H1 (cell line): ENCODE measurements at regions not wholly inside any gene's neighbourhood (a gene's known extent, or its start where the extent isn't known, plus 50 kb on each side); places are given as distances from the start of the nearest gene placed in this dataset.

Experiments used
- CHD1 ChIP-seq: IDR thresholded peaks from 2 replicates; pipeline ENCODE4 v1.6.1; 2012; ENCODE audit warnings: low read depth, low read length, improper control_type of control experiment
- FOSL1 ChIP-seq: IDR thresholded peaks from 2 replicates; pipeline ENCODE4 v1.6.1; 2011; ENCODE audit warnings: mild to moderate bottlenecking, low read depth, low read length, moderate library complexity; ENCODE audit not compliant: insufficient read depth
- GABPA ChIP-seq: IDR thresholded peaks from 2 replicates; pipeline ENCODE4 v1.6.1; 2011; ENCODE audit warnings: mild to moderate bottlenecking, low read length, moderate library complexity, borderline replicate concordance; ENCODE audit not compliant: insufficient read depth
- KDM1A ChIP-seq: fragments of 200-600, 300-600 bp; sonication (generic); IDR thresholded peaks from 2 replicates; pipeline ENCODE4 v1.7.1; 2016; ENCODE audit warnings: mild to moderate bottlenecking, low read length, borderline replicate concordance
- MAFK ChIP-seq: IDR thresholded peaks from 2 replicates; pipeline ENCODE4 v1.6.1; 2012; ENCODE audit warnings: low read depth, mild to moderate bottlenecking, improper control_type of control experiment, low read length
- NANOG ChIP-seq: IDR thresholded peaks from 2 replicates; pipeline ENCODE4 v1.6.1; 2011; ENCODE audit warnings: low read length, low read depth, mild to moderate bottlenecking, inconsistent platforms; ENCODE audit not compliant: insufficient read depth, poor library complexity, severe bottlenecking
- RAD21 ChIP-seq, 2 experiments: IDR thresholded peaks in 1 of 2; conservative IDR thresholded peaks in 1 of 2; 2 replicates each; pipeline ENCODE4 v1.6.1; 2011; ENCODE audit warnings: low read depth in 2 of 2, low read length in 2 of 2, improper control_type of control experiment in 1 of 2, inconsistent platforms in 1 of 2, mild to moderate bottlenecking in 1 of 2, moderate library complexity in 1 of 2
- RFX5 ChIP-seq: IDR thresholded peaks from 2 replicates; pipeline ENCODE4 v1.6.1; 2011; ENCODE audit warnings: low read depth, low read length, improper control_type of control experiment, borderline replicate concordance
- SIN3A ChIP-seq, 2 experiments: IDR thresholded peaks in 1 of 2; conservative IDR thresholded peaks in 1 of 2; 2 replicates each; pipeline ENCODE4 v1.6.1; 2011 to 2012; ENCODE audit warnings: low read length in 2 of 2, improper control_type of control experiment in 1 of 2, low read depth in 1 of 2, mild to moderate bottlenecking in 1 of 2
- TAF1 ChIP-seq: IDR thresholded peaks from 2 replicates; pipeline ENCODE4 v1.6.1; 2011; ENCODE audit warnings: mild to moderate bottlenecking, low read depth, low read length
- ZNF274 ChIP-seq: IDR thresholded peaks from 2 replicates; pipeline ENCODE4 v1.7.0; 2012; ENCODE audit warnings: low read length, borderline replicate concordance; ENCODE audit errors: extremely low read depth
- TF ChIP-seq, protein P1 (sequence below): fragments of 300-600 bp; sonication (generic); IDR thresholded peaks from 2 replicates; pipeline ENCODE4 v1.7.1; 2012; ENCODE audit warnings: low read length, moderate library complexity, mild to moderate bottlenecking, inconsistent platforms; ENCODE audit not compliant: insufficient replicate concordance

DNA sequence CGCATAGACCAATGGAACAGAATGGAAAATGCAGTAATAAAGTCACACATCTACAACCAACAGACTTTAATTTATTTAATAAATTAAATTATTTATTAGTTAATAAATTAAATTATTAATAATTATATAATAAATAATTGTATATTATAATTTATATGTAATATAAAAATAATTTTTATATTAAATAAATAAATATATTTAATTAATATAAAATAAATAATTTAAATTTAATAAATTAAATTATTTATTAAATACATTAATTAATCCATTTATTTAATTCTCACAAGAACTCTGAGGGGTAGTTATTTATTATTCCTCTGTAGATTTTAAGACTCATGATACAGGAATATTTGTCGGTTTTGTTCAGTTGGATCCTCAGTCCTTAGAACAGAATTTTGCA is 176.1 kb upstream of the ADAMTS19 start (continued):
- TF ChIP-seq, protein P1, sequence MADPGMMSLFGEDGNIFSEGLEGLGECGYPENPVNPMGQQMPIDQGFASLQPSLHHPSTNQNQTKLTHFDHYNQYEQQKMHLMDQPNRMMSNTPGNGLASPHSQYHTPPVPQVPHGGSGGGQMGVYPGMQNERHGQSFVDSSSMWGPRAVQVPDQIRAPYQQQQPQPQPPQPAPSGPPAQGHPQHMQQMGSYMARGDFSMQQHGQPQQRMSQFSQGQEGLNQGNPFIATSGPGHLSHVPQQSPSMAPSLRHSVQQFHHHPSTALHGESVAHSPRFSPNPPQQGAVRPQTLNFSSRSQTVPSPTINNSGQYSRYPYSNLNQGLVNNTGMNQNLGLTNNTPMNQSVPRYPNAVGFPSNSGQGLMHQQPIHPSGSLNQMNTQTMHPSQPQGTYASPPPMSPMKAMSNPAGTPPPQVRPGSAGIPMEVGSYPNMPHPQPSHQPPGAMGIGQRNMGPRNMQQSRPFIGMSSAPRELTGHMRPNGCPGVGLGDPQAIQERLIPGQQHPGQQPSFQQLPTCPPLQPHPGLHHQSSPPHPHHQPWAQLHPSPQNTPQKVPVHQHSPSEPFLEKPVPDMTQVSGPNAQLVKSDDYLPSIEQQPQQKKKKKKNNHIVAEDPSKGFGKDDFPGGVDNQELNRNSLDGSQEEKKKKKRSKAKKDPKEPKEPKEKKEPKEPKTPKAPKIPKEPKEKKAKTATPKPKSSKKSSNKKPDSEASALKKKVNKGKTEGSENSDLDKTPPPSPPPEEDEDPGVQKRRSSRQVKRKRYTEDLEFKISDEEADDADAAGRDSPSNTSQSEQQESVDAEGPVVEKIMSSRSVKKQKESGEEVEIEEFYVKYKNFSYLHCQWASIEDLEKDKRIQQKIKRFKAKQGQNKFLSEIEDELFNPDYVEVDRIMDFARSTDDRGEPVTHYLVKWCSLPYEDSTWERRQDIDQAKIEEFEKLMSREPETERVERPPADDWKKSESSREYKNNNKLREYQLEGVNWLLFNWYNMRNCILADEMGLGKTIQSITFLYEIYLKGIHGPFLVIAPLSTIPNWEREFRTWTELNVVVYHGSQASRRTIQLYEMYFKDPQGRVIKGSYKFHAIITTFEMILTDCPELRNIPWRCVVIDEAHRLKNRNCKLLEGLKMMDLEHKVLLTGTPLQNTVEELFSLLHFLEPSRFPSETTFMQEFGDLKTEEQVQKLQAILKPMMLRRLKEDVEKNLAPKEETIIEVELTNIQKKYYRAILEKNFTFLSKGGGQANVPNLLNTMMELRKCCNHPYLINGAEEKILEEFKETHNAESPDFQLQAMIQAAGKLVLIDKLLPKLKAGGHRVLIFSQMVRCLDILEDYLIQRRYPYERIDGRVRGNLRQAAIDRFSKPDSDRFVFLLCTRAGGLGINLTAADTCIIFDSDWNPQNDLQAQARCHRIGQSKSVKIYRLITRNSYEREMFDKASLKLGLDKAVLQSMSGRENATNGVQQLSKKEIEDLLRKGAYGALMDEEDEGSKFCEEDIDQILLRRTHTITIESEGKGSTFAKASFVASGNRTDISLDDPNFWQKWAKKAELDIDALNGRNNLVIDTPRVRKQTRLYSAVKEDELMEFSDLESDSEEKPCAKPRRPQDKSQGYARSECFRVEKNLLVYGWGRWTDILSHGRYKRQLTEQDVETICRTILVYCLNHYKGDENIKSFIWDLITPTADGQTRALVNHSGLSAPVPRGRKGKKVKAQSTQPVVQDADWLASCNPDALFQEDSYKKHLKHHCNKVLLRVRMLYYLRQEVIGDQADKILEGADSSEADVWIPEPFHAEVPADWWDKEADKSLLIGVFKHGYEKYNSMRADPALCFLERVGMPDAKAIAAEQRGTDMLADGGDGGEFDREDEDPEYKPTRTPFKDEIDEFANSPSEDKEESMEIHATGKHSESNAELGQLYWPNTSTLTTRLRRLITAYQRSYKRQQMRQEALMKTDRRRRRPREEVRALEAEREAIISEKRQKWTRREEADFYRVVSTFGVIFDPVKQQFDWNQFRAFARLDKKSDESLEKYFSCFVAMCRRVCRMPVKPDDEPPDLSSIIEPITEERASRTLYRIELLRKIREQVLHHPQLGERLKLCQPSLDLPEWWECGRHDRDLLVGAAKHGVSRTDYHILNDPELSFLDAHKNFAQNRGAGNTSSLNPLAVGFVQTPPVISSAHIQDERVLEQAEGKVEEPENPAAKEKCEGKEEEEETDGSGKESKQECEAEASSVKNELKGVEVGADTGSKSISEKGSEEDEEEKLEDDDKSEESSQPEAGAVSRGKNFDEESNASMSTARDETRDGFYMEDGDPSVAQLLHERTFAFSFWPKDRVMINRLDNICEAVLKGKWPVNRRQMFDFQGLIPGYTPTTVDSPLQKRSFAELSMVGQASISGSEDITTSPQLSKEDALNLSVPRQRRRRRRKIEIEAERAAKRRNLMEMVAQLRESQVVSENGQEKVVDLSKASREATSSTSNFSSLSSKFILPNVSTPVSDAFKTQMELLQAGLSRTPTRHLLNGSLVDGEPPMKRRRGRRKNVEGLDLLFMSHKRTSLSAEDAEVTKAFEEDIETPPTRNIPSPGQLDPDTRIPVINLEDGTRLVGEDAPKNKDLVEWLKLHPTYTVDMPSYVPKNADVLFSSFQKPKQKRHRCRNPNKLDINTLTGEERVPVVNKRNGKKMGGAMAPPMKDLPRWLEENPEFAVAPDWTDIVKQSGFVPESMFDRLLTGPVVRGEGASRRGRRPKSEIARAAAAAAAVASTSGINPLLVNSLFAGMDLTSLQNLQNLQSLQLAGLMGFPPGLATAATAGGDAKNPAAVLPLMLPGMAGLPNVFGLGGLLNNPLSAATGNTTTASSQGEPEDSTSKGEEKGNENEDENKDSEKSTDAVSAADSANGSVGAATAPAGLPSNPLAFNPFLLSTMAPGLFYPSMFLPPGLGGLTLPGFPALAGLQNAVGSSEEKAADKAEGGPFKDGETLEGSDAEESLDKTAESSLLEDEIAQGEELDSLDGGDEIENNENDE: no peak
- no peak for TF ChIP-seq FOSL1
- no peak for TF ChIP-seq RFX5
- TF ChIP-seq KDM1A: no peak
- TF ChIP-seq RAD21 (IDR thresholded peaks at IDR 0.05 in 1 of 2, conservative IDR thresholded peaks at IDR 0.05 in 1 of 2; ENCODE audit: low read depth in 2 of 2, low read length in 2 of 2): no peak
- no peak for TF ChIP-seq TAF1
- no peak for TF ChIP-seq ZNF274
- no peak for TF ChIP-seq NANOG
- no peak for TF ChIP-seq CHD1
- no peak for TF ChIP-seq GABPA
- no peak for TF ChIP-seq MAFK
- no peak for TF ChIP-seq SIN3A (conservative IDR thresholded peaks at IDR 0.05 in 1 of 2, IDR thresholded peaks at IDR 0.05 in 1 of 2; ENCODE audit: low read depth in 1 of 2, low read length in 2 of 2)
